ENCODE measurements at regions not wholly inside any gene's neighbourhood (a gene's known extent, or its start where the extent isn't known, plus 50 kb on each side); places are given as distances from the start of the nearest gene placed in this dataset.

DNA sequence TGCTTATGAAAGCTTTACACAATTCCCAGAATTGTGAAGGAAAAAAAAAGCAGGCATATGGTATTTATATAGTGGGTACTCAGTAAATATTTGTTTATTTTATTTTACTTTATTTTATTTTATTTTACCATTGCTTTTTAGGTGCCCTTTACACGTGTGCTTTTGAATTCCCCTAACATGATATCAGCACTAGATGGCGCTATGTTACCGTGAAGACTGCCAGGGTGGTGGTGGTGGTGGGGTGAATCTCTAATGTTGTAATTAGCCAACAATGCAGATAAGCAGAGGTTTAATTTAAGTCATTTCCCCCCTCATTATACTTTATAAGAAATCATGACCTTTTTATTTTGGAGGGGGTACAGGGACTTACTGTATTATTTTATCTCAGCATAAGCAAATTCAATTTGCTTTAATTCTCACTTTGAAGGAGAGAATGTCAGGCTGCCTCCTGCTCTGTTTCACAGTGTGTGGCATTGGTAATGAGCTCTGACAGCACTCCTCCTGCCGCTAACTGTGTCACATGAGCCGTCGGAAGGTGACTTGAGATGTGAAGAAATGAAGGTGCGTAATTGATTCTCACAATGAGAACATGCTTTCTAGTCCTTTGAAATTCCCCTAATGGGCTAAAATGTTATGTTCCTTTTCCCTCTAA, 165.6 kb downstream of the YTHDC2 start:
- no peak for TF ChIP-seq POLR2A (IDR thresholded peaks at IDR 0.05; ENCODE audit: low read length)
- no peak for TF ChIP-seq GATA1 (IDR thresholded peaks at IDR 0.05; ENCODE audit: low read depth, low read length)

All from erythroblast (primary cell).